Kidney capillary endothelial cell (primary cell): ENCODE measurements at regions not wholly inside any gene's neighbourhood (a gene's known extent, or its start where the extent isn't known, plus 50 kb on each side); places are given as distances from the start of the nearest gene placed in this dataset.
A peak's percentile ranks its signal among the peaks of the same experiment; 100 is the strongest.

Source experiments
- DNase-seq: peaks from one replicate; pipeline ENCODE4 v3.0.0-alpha.2; 2018; ENCODE audit warnings: low spot score

GRCh38 chr1:98068016-98068415 lies 147.2 kb upstream of the DPYD start:
- no peak for DNase-seq

- no peak for DNase-seq
Measured at GRCh38 chr1:98066911-98067310, 146.1 kb upstream of the DPYD start.

GRCh38 chr1:98059620-98060019 lies 138.8 kb upstream of the DPYD start:
- DNase-seq, result no peak

DNA sequence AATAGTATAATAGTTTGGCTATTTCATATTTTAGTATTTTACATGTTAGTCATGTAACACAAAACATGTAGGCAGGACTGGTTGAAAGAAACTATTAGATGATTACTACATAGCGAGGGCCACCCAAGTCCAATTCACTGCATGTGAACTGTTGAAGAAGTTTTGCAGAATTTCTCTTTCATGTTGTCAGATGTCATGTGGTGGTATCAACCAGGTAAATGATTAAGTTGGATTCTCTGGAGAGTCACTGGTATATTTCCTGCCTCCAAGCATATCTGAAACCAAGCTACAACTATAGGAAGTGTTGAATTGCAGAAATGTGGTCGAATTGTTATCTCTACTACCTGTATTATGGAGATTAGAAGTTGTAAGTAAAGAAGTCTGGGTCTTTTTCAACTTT lies 137.8 kb upstream of the DPYD start:
- DNase-seq, result no peak

DNA sequence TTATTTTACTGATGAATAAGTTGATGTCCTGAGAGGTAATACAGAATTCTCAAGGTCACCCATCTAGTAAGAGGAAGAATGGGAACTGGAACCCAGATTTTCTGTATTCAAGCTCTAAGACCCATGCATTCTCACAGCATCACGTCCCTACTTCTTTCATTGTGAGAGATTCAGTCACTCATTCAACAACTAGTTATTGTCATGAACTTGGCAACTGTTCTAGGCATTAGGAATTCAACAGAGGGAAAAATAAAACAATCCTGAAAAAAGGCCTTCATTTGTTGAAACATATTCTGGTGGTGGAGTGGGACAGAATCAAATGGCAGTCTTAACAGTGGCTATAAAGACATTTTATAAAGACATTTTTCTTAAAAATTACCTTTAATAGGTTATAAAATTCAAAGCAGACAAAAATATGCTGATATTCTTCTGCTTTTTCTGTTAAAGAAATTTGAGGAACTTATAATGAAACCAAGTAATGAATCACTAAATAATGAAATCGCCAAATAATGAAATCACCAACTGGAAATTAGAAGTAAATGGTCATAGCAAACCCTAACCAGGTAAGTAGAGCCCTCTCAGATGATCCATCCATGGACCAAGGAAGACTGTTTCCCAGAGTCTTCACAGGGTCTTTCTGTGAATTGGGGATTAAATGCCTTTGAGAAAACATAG lies 136.5 kb upstream of the DPYD start:
- no peak for DNase-seq

DNA sequence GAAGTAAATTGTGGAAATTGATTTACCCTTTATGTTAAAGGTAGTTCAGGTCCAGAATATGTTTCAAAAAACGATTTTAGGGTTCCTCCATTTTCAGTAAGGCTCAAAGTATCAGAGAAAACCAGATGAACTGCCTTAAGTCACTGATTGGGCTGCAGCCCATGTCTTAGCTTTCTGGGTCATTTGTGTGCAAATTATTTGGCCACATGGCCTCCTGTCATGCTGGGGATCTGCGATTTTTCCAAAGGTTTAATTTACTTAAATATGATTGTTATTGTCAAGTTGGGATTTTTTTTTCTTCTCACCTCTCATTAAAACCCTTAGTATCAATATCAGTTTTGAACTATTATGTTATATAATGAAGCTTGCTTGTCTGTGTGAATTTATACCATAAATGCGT lies 135.9 kb upstream of the DPYD start:
- DNase-seq, result no peak

GRCh38 chr1:98055457-98055856 lies 134.6 kb upstream of the DPYD start:
- DNase-seq, result no peak

DNA sequence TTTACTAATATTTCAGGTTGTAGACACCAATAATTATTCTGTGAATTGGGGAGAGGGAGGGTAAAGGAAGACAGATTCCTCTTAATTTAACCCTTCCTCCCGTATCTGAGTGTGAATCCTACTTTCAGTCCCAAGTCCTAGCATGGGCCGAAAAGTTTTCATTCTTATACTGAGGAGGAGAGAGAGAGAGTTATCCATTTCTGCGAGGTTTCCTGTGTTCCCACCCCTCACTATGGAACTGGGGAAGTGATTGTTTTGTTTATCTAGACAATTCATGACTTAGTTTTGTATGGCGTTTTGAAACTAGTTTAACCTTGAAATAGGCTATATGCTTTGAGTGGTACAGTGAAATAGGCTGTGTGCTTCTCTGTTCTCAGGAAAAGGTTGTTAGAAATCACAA lies 134.0 kb upstream of the DPYD start:
- no peak for DNase-seq

GRCh38 chr1:98054367-98054701 lies 133.5 kb upstream of the DPYD start:
- DNase-seq, result no peak

GRCh38 chr1:98053471-98054366 lies 132.9 kb upstream of the DPYD start:
- DNase-seq, result peak; percentile 44

GRCh38 chr1:98051065-98051675 lies 130.3 kb upstream of the DPYD start:
- peak; percentile 60 for DNase-seq

GRCh38 chr1:98049370-98050135 lies 128.7 kb upstream of the DPYD start:
- no peak for DNase-seq

DNA sequence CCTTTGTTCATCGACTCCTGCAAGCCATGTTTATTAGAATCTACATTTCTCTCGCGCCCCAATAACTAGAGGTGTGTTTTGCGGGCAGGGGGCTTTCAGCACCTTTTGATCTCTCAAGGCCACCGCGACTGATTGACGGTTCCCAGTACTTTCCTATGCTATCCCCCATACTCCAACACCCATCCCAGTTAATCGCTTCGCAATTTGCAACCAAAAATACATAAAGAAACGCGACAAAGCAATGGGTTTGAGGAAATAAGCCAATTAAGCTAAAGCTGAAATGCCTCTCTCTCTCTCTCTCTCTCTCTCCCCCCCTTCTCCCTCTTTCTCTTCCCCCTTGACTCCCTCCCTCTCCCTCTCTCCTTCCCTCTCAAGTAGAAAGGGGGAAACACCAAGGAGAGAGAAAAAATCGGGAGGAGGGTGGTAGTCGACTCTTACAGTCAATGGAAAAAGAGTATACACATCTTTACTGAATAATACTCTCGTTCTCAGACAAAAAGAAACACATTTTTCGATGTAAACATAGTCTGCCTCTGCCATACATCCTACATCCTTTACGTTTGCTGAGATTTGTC lies 128.0 kb upstream of the DPYD start:
- no peak for DNase-seq

DNA sequence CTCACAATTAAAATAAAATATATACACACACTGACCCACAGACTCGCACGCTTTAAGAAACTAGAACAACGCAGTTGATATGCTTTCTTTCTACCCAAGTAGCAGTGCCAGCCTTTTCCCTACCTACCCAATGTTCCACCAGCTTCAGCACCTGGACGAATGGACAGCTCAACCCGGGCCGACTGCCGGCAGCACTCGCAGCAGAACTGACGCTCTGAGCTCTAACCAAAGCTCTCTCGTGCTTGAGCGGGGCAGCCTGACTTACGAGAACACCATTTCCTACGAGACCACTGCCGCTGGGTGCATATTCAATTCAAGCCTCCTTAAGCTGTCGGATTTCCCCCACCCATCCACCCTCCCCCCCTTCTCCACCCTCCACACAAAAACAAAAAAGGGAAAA lies 127.4 kb upstream of the DPYD start:
- peak; percentile 67 for DNase-seq

GRCh38 chr1:98047171-98047570 lies 126.3 kb upstream of the DPYD start:
- no peak for DNase-seq

DNA sequence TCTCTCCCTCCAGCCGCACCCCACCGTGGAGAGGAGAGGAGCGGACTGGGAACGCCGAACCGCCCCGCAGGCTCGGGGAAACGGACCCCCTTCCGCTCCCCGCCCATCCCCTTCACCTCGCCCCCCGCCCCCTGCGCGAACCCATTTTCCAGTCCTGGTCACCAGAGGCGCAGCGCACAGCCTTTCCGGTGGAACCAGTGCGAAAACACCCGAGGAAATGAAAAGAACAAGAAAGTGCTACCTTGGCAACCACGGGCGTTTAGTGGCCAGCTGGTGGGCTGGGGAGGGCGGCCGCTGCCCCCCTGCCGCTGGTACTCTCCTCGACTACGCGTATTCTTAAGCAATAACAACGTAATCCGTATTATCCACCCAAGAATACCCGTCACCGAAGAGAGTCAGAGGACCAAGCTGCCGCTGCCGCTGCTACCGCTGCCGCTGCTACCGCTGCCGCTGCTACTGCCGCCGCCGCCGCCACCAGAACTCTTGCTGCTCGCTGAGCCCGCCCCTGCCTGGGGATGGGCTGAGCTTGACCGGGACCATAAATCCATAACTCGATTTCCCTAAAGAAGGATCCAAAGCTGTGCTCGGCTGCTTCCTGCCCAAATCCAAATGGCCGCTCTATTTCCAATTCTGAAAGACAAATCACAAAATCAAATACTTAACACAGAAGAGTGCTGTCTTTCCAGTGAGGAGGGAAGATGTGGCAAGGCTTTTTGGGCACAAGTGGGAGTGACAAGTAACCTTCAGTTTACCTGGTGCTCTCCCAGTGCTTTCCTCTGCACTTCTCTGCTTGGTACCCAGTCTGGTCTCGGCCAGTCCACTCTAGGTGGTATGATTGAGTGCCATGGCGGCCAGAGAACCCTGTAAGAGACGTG lies 125.2 kb upstream of the DPYD start:
- DNase-seq, result no peak

DNA sequence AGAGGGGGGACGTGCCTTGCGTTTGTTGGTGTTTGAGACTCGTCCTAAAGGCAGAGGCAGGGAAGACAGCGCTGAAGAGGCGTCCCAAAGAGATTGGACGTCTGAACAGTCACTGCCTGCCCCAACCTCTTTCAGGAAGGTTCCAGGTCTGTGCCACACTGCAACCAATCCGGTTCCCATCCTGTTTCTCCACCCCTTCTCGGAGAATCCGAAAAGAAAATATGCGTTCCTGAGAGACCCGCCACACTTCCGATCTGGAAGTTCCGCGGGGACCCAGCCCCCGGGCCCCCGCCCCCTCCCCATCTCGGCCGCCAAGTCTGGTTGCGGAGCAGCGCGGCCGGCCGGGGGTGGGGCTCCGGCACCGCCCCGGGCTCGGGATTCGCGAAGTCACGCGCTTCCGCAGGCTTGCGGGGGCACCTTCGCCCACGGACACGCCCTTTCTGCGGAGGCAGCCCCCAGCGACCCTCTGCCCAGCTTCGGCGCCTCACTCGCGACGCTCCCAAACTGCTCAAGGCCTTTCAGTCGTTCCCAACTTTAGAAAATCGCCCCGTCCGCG lies 124.5 kb upstream of the DPYD start:
- DNase-seq, result no peak

DNA sequence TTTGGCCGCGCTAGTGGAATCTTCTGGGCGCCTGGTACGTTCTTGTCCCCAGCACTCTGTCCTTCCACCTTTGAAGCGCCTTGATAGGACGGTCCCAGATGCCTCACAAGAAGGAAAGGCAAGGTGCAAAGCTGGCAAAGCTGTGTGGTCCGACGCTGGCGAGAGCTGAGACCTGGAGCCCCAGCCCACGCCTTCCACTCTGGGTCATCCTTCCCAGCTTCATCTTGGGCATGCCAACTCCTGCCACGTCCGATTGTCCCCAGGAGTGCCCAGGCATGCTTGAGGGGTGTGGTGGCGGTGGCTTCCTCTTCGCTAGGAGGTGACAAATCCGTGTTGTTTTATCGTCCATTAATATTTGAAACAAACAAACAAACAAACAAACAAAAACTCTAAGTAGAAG lies 123.9 kb upstream of the DPYD start:
- no peak for DNase-seq

GRCh38 chr1:98044071-98044697 lies 123.3 kb upstream of the DPYD start:
- DNase-seq, result no peak

DNA sequence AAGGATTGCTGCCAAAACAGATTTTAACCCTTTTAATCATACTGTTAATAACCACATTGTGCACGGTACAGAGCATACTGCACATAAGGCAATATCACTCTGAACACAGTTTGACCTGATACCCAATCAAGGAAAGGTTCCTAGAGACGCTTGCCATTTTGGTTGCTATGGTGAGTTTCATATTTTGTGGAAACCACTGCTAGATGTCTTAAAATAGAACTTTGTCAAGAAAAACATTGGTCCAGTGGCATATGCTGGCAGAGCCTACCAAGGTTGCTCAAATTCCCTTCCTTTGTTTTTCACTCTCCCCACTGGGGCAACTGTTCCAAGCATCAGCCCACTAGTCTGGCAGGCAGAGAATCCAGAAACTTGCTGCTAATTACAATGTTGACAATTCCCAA lies 114.8 kb upstream of the DPYD start:
- no peak for DNase-seq
